Epithelial cell of esophagus (primary cell): ENCODE measurements at regions not wholly inside any gene's neighbourhood (a gene's known extent, or its start where the extent isn't known, plus 50 kb on each side); places are given as distances from the start of the nearest gene placed in this dataset.
A peak's percentile ranks its signal among the peaks of the same experiment; 100 is the strongest.

ENCODE experiments used
- DNase-seq: peaks from one replicate; pipeline ENCODE4 v3.0.0; 2010; ENCODE audit warnings: low read depth
- H3K4me3 ChIP-seq: 2 replicates; pipeline ENCODE4 v1.5.1; 2011; ENCODE audit warnings: mild to moderate bottlenecking, low read length, control low read depth
- CTCF ChIP-seq: IDR thresholded peaks from 2 replicates; pipeline ENCODE4 v1.5.1; 2011; ENCODE audit warnings: low read depth, mild to moderate bottlenecking, low read length, control low read depth, inconsistent platforms; ENCODE audit not compliant: insufficient read depth; ENCODE audit errors: missing control alignments

GRCh38 chr10:36455526-36456133 lies 669.8 kb upstream of the ANKRD30A start:
- TF ChIP-seq CTCF = no peak
- no peak overlapping the region for H3K4me3 ChIP-seq
- peak; percentile 20 for DNase-seq

GRCh38 chr10:36452851-36453250 lies 672.5 kb upstream of the ANKRD30A start:
- peak; percentile 89 for DNase-seq
- no peak overlapping the region for H3K4me3 ChIP-seq
- no peak for TF ChIP-seq CTCF

GRCh38 chr10:36451391-36451970 lies 673.9 kb upstream of the ANKRD30A start:
- TF ChIP-seq CTCF = no peak
- no peak overlapping the region for H3K4me3 ChIP-seq
- no peak for DNase-seq

GRCh38 chr10:36450380-36450779 lies 675.0 kb upstream of the ANKRD30A start:
- H3K4me3 ChIP-seq = no peak overlapping the region
- no peak for TF ChIP-seq CTCF
- no peak for DNase-seq

GRCh38 chr10:36448760-36449691 lies 676.4 kb upstream of the ANKRD30A start:
- TF ChIP-seq CTCF = no peak
- peak; percentile 51 for DNase-seq
- no peak overlapping the region for H3K4me3 ChIP-seq

GRCh38 chr10:36446881-36447280 lies 678.5 kb upstream of the ANKRD30A start:
- TF ChIP-seq CTCF = no peak
- no peak overlapping the region for H3K4me3 ChIP-seq

More at GRCh38 chr10:36446881-36447280, 678.5 kb upstream of the ANKRD30A start:
- DNase-seq = peak; percentile 84
